Left ventricle myocardium inferior (tissue), 1 donor: ENCODE measurements at regions not wholly inside any gene's neighbourhood (a gene's known extent, or its start where the extent isn't known, plus 50 kb on each side); places are given as distances from the start of the nearest gene placed in this dataset.

ENCODE experiments used
- DNase-seq: peaks from one replicate; pipeline ENCODE4 v3.0.0-alpha.2; 2020
- H3K27ac ChIP-seq: fragments of 200-600 bp; replicated peaks from 2 replicates; pipeline ENCODE4 v1.8.0; 2021
- H3K27me3 ChIP-seq: fragments of 200-600 bp; 2 replicates; pipeline ENCODE4 v1.8.0; 2021; ENCODE audit warnings: low read depth
- H3K36me3 ChIP-seq: fragments of 200-600 bp; 2 replicates; pipeline ENCODE4 v1.8.0; 2021
- H3K4me1 ChIP-seq: fragments of 200-600 bp; 2 replicates; pipeline ENCODE4 v1.8.0; 2021
- H3K4me3 ChIP-seq: fragments of 200-600 bp; 2 replicates; pipeline ENCODE4 v1.8.0; 2021; ENCODE audit warnings: mild to moderate bottlenecking, moderate library complexity
- H3K9me3 ChIP-seq: fragments of 200-600 bp; replicated peaks from 2 replicates; pipeline ENCODE4 v1.8.0; 2021
- intact Hi-C: fragments of 100-400 bp; cut with micrococcal nuclease; formaldehyde crosslinking; loops from one replicate; pipeline ENCODE4 v1.11.0; 2022
- TF ChIP-seq, protein P1 (sequence below): fragments of 200-600 bp; IDR thresholded peaks from 2 replicates; pipeline ENCODE4 v1.8.0; 2021; ENCODE audit warnings: antibody characterized with exemption, mild to moderate bottlenecking, borderline replicate concordance
- donor health status: DM: no; HTN: yes; CAD: no; lungs with severe emphysema.

DNA sequence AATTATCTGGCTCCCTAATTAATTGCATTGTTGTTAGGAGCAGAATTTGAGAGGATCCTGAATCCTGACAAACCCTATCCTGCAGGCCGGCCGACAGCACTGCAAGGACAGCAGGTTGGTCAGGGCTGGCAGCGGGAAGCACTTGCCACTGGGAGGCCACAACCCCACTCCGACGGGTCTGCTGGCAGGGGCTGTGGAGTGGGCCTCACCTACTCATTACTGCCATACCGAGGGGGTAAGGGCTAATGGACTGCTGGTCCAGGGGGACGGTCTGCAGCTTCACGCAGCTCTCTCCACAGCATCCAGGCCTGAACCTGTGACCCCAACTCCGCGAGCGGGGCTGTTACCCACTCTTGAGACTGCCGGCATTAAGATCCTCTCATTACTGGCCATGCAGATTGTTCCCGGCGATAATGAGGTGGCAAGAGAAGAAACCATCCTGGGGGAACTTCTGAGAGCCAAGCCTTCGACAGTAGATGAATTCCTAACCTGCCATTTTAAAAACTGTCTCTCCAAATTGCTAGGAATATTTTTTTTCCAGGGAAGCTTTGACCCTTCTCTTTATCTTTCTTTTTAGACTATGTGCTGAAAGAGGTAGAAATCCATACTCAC lies 501.3 kb downstream of the OMA1 start:
- no peaks in the 10 kb centered on the region for H3K27me3 ChIP-seq
- TF ChIP-seq, protein P1, sequence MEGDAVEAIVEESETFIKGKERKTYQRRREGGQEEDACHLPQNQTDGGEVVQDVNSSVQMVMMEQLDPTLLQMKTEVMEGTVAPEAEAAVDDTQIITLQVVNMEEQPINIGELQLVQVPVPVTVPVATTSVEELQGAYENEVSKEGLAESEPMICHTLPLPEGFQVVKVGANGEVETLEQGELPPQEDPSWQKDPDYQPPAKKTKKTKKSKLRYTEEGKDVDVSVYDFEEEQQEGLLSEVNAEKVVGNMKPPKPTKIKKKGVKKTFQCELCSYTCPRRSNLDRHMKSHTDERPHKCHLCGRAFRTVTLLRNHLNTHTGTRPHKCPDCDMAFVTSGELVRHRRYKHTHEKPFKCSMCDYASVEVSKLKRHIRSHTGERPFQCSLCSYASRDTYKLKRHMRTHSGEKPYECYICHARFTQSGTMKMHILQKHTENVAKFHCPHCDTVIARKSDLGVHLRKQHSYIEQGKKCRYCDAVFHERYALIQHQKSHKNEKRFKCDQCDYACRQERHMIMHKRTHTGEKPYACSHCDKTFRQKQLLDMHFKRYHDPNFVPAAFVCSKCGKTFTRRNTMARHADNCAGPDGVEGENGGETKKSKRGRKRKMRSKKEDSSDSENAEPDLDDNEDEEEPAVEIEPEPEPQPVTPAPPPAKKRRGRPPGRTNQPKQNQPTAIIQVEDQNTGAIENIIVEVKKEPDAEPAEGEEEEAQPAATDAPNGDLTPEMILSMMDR = no peak
- H3K36me3 ChIP-seq = no peaks in the 10 kb centered on the region
- H3K4me1 ChIP-seq = no peaks in the 10 kb centered on the region
- intact Hi-C loops = no loop called here
- no peak overlapping the region for H3K27ac ChIP-seq
- DNase-seq = no peak
- no peak overlapping the region for H3K4me3 ChIP-seq
- no peaks in the 10 kb centered on the region for H3K9me3 ChIP-seq

DNA sequence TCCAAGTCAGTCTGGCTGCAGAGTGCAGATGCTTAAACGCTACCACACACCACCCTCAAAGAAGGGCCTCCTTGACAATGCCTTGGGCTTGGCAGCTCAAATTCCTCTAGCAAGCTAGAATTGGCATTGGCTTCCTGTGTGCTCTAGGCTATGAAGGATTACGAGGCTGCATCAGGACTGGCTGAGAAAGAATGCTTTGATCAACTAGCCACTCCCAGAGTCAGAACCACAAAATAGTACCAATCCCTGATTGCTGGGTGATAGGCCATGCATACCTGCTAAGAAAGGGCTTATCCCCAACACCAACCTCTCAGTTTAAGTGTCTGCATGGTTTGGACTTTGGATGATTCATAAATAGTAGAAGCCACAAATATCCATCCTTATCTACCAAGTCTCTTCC lies 504.9 kb downstream of the OMA1 start:
- no peak overlapping the region for H3K27ac ChIP-seq
- TF ChIP-seq, protein P1 = no peak
- H3K4me1 ChIP-seq = no peaks in the 10 kb centered on the region
- H3K27me3 ChIP-seq = peaks cover 16% of the 10 kb centered on the region
- no peak overlapping the region for H3K4me3 ChIP-seq
- H3K36me3 ChIP-seq = no peaks in the 10 kb centered on the region
- no peaks in the 10 kb centered on the region for H3K9me3 ChIP-seq
- DNase-seq = no peak
- intact Hi-C loops = no loop called here

- DNase-seq = no peak
- no peak overlapping the region for H3K27ac ChIP-seq
- H3K4me3 ChIP-seq = no peak overlapping the region
- intact Hi-C loops = no loop called here
- peaks cover 33% of the 10 kb centered on the region for H3K27me3 ChIP-seq
- H3K9me3 ChIP-seq = no peaks in the 10 kb centered on the region
- TF ChIP-seq, protein P1 = no peak
- no peaks in the 10 kb centered on the region for H3K4me1 ChIP-seq
- no peaks in the 10 kb centered on the region for H3K36me3 ChIP-seq
These were observed 508.0 kb downstream of the OMA1 start for GRCh38 chr1:58038574-58038973.

DNA sequence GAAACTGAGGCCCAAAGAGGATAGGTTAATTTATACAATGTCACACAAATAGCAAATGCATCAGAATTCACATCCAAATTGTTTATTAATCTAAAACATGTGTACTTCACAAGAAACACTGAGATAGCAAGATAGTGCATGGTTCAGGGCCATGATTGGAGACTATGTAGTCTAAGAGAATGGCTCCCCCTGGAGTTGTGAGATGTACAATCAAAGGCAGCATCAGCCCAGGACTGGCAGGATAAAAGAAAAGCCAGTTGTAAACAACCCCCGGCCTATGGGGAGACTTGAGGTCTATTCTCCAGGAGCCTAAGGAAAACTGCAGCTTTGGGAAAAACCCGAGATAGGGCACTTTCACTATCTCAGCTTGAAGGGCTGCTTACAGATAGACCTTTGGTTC lies 511.0 kb downstream of the OMA1 start:
- intact Hi-C loops = no loop called here
- Histone ChIP-seq H3K4me3 (no peak overlapping the region), H3K36me3 (no peaks in the 10 kb centered on the region), H3K4me1 (no peaks in the 10 kb centered on the region), H3K27me3 (peaks cover 48% of the 10 kb centered on the region), H3K9me3 (no peaks in the 10 kb centered on the region), H3K27ac (no peak overlapping the region)
- TF ChIP-seq, protein P1 = no peak
- no peak for DNase-seq

DNA sequence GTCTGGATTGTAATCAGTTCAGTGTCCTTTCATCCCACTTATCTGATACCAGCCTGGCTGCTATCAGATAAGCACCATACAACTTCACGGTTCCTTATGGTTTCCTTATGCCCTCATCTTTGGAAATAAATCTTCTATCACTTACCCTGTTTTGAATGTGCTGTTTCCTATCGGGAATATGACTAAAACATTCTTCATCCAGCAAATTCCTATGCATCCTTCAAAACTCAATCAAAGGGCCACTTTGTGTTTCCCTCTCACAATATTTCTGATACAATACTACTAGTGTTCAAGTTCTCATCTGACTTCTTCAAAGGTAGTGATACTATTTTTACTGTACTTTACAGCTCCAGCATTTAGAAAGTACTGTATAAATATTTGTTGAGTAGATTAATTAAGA lies 513.2 kb downstream of the OMA1 start:
- intact Hi-C loops = no loop called here
- Histone ChIP-seq H3K36me3 (no peaks in the 10 kb centered on the region), H3K27me3 (peaks cover 64% of the 10 kb centered on the region), H3K27ac (no peak overlapping the region), H3K9me3 (no peaks in the 10 kb centered on the region), H3K4me3 (no peak overlapping the region), H3K4me1 (no peaks in the 10 kb centered on the region)
- no peak for DNase-seq
- TF ChIP-seq, protein P1 = no peak
